ENCODE measurements at regions not wholly inside any gene's neighbourhood (a gene's known extent, or its start where the extent isn't known, plus 50 kb on each side); places are given as distances from the start of the nearest gene placed in this dataset.

- DNase-seq: no peak
Observed at GRCh38 chr10:78507510-78508160, 474.0 kb downstream of the RPS24 start.

GRCh38 chr10:78508955-78509748 is 475.5 kb downstream of the RPS24 start:
- no peak for DNase-seq

- DNase-seq: no peak
Observed at GRCh38 chr10:78510566-78511323, 477.1 kb downstream of the RPS24 start.

- DNase-seq: no peak
Observed at GRCh38 chr10:78511324-78512204, 477.9 kb downstream of the RPS24 start.

- no peak for DNase-seq
Observed at GRCh38 chr10:78512205-78512550, 478.5 kb downstream of the RPS24 start.

- DNase-seq: no peak
Observed at GRCh38 chr10:78513330-78513729, 479.7 kb downstream of the RPS24 start.

GRCh38 chr10:78513986-78514385 is 480.3 kb downstream of the RPS24 start:
- DNase-seq: no peak

GRCh38 chr10:78514459-78514858 is 480.8 kb downstream of the RPS24 start:
- no peak for DNase-seq

- no peak for DNase-seq
Observed at GRCh38 chr10:78515038-78515872, 481.6 kb downstream of the RPS24 start.

GRCh38 chr10:78515873-78516153 is 482.1 kb downstream of the RPS24 start:
- DNase-seq: no peak

GRCh38 chr10:78516236-78516635 is 482.6 kb downstream of the RPS24 start:
- DNase-seq: no peak

GRCh38 chr10:78516756-78517155 is 483.1 kb downstream of the RPS24 start:
- DNase-seq: no peak

GRCh38 chr10:78518224-78518623 is 484.6 kb downstream of the RPS24 start:
- no peak for DNase-seq

- DNase-seq: no peak
Observed at GRCh38 chr10:78520737-78521430, 487.2 kb downstream of the RPS24 start.

- DNase-seq: no peak
Observed at GRCh38 chr10:78523453-78523852, 489.8 kb downstream of the RPS24 start.

GRCh38 chr10:78524342-78524741 is 490.7 kb downstream of the RPS24 start:
- no peak for DNase-seq

GRCh38 chr10:78524941-78525340 is 491.3 kb downstream of the RPS24 start:
- DNase-seq: no peak

GRCh38 chr10:78526347-78526746 is 492.7 kb downstream of the RPS24 start:
- no peak for DNase-seq

- DNase-seq: no peak
Observed at GRCh38 chr10:78527296-78527695, 493.6 kb downstream of the RPS24 start.

- no peak for DNase-seq
Observed at GRCh38 chr10:78528749-78529204, 495.1 kb downstream of the RPS24 start.

GRCh38 chr10:78529262-78529661 is 495.6 kb downstream of the RPS24 start:
- DNase-seq: no peak

Measured in activated naive CD4-positive, alpha-beta T cell treated with anti-CD3 and anti-CD28 coated beads, Interleukin-2, amount 50 U/mL, for 16 hours (primary cell).